Mucosa of descending colon (tissue), 3 donors: ENCODE measurements at regions not wholly inside any gene's neighbourhood (a gene's known extent, or its start where the extent isn't known, plus 50 kb on each side); places are given as distances from the start of the nearest gene placed in this dataset.

Experiments used
- ATAC-seq: fragments of 200-7000 bp; cut with Tn5 transposase; one replicate; pipeline ENCODE4 v1.9.1; 2020; ENCODE audit warnings: mild to moderate bottlenecking, moderate library complexity
- DNase-seq, 3 donors: peaks; one replicate each; pipeline ENCODE4 v3.0.0-alpha.2; 2020
- H3K36me3 ChIP-seq: fragments of 200-600 bp; one replicate; pipeline ENCODE4 v1.8.0; 2021; ENCODE audit warnings: low read depth, mild to moderate bottlenecking
- H3K4me1 ChIP-seq: fragments of 200-600 bp; one replicate; pipeline ENCODE4 v1.8.0; 2021; ENCODE audit warnings: low read depth, mild to moderate bottlenecking
- H3K4me3 ChIP-seq: fragments of 200-600 bp; one replicate; pipeline ENCODE4 v1.8.0; 2021; ENCODE audit warnings: mild to moderate bottlenecking
- H3K9me3 ChIP-seq: fragments of 200-600 bp; one replicate; pipeline ENCODE4 v1.8.0; 2021; ENCODE audit warnings: mild to moderate bottlenecking
- intact Hi-C, 2 donors: fragments of 100-400 bp; cut with DNase I in 1 of 2; cut with micrococcal nuclease in 1 of 2; formaldehyde crosslinking; loops; one replicate each; pipeline versions ENCODE4 v1.11.0 to v1.11.1; 2022; cut with DNase I, micrococcal nuclease
- TF ChIP-seq, protein P1 (sequence below): fragments of 200-600 bp; IDR thresholded peaks from one replicate; pipeline ENCODE4 v1.8.0; 2022; ENCODE audit warnings: antibody characterized with exemption, mild to moderate bottlenecking
- donor health status: DM: no; HTN: no; CAD: no; lungs with moderate emphysema.
- donor health status: DM: no; HTN: no; CAD: no.
- donor health status: DM: no; HTN: yes; CAD: no.

- TF ChIP-seq, protein P1, sequence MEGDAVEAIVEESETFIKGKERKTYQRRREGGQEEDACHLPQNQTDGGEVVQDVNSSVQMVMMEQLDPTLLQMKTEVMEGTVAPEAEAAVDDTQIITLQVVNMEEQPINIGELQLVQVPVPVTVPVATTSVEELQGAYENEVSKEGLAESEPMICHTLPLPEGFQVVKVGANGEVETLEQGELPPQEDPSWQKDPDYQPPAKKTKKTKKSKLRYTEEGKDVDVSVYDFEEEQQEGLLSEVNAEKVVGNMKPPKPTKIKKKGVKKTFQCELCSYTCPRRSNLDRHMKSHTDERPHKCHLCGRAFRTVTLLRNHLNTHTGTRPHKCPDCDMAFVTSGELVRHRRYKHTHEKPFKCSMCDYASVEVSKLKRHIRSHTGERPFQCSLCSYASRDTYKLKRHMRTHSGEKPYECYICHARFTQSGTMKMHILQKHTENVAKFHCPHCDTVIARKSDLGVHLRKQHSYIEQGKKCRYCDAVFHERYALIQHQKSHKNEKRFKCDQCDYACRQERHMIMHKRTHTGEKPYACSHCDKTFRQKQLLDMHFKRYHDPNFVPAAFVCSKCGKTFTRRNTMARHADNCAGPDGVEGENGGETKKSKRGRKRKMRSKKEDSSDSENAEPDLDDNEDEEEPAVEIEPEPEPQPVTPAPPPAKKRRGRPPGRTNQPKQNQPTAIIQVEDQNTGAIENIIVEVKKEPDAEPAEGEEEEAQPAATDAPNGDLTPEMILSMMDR = no peak
- Histone ChIP-seq H3K4me1 (no peaks in the 10 kb centered on the region), H3K4me3 (no peak overlapping the region), H3K36me3 (no peaks in the 10 kb centered on the region), H3K9me3 (no peaks in the 10 kb centered on the region)
- ATAC-seq (no peak), DNase-seq (no peak)
- intact Hi-C loops = no loop called here
Observed at GRCh38 chr7:32378988-32379387, 111.2 kb downstream of the LSM5 start.

DNA sequence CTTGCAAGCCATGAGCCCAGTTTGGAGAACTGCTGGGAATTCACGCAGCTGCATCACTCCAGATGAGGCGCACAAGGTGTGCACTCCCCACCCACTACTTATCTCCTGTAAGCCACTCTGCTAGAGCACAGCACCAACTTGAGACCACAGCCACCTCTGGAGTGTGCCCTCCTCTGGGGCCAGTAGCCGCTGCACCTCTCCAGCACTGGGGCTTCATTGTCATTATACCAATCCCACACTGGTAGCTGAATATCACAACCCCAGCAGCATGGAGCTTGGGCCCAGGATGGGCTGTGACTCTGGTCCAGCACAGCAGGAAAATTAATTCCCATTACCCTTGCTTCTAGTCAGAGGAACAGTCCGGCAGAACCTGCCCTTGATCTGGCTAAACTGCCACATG lies 125.6 kb downstream of the LSM5 start:
- Histone ChIP-seq H3K4me3 (no peak overlapping the region), H3K36me3 (no peaks in the 10 kb centered on the region), H3K9me3 (no peaks in the 10 kb centered on the region), H3K4me1 (no peaks in the 10 kb centered on the region)
- ATAC-seq = no peak
- TF ChIP-seq, protein P1 = no peak
- DNase-seq = no peak
- intact Hi-C loops = no loop called here

DNA sequence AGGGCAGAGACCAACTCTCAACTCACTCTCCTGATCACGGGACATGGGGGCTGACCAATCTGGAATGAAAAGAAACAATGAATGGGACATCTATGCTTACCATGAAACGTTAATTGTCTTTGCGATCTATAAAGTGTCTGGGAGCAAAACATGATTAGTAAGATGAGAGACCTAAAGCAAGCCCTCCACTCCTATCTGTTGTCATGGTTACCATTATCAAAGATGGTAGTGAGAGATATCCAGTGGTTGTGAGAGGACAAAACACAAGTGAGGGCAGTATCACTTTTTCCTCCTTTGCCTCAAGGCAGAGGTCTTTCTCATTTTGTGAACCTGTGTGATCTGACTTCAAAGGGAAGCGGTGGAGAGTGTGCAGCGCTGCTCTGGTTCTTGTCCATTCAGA lies 130.1 kb downstream of the LSM5 start:
- Histone ChIP-seq H3K9me3 (no peaks in the 10 kb centered on the region), H3K4me1 (no peaks in the 10 kb centered on the region), H3K36me3 (no peaks in the 10 kb centered on the region), H3K4me3 (no peak overlapping the region)
- intact Hi-C loops = no loop called here
- no peak for DNase-seq
- TF ChIP-seq, protein P1 = no peak
- ATAC-seq = no peak

- ATAC-seq = no peak
- H3K36me3 ChIP-seq = no peaks in the 10 kb centered on the region
- no peak overlapping the region for H3K4me3 ChIP-seq
- intact Hi-C loops = no loop called here
- H3K4me1 ChIP-seq = no peaks in the 10 kb centered on the region
- TF ChIP-seq, protein P1 = no peak
- DNase-seq = no peak
- no peaks in the 10 kb centered on the region for H3K9me3 ChIP-seq
Observed at GRCh38 chr7:32357535-32358277, 132.5 kb downstream of the LSM5 start.

DNA sequence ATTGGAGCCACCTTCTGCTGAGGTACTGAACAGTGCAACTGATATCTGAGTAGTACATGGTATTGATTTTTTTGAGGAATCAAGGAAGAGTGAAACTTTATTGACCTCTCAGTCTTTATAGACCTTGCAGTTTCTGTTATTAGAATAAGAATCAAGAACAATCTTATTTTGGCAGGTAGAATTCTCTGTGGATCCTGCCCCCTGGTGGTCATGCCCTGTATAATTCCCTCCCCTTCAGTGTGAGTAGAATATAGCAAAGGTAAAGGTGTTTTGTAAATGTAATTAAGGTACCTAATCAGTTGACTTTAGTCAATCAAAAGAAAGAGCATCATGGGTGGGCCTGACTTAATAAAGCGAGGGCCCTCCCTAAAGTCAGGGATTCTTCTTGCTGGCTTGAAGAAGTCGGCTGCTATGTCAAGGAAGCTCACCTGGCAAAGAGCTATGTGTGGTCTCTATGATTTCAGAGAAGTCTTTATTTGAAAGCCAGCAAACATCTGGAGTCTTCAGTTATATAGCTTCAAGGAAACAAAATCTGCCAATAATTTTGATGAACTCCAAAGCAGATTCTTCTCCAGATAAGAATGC lies 142.8 kb downstream of the LSM5 start:
- H3K9me3 ChIP-seq = no peaks in the 10 kb centered on the region
- DNase-seq = peak in 1 of 3 donors; percentile 44
- no peak for ATAC-seq
- H3K4me1 ChIP-seq = no peaks in the 10 kb centered on the region
- TF ChIP-seq, protein P1 = no peak
- H3K36me3 ChIP-seq = no peaks in the 10 kb centered on the region
- no peak overlapping the region for H3K4me3 ChIP-seq
- intact Hi-C loops = no loop called here
